ENCODE measurements at regions not wholly inside any gene's neighbourhood (a gene's known extent, or its start where the extent isn't known, plus 50 kb on each side); places are given as distances from the start of the nearest gene placed in this dataset.

DNA sequence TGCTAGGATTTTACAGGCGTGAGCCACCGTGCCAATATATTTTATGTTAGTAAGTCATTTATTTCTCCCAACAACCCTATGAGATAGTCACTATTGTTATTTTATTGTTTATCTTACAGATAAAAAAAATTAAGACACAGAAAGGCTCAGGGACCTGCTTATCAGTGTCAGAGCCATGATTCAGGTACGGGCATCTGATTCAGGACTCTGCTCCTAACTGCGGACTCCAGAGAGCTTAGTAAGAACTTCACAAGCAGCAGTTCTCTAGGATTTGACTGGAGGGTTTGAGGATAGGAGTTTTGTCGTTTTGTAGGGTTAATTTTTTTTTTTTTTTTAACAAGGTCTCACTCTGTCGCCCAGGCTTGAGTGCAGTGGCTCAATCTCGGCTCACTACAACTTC lies 174.2 kb downstream of the BCL11A start:
- no peak for TF ChIP-seq GABPA (IDR thresholded peaks at IDR 0.05; ENCODE audit: borderline replicate concordance, insufficient read depth, low read length)
- no peak for TF ChIP-seq RBBP5 (IDR thresholded peaks at IDR 0.05; ENCODE audit: borderline replicate concordance, low read depth, low read length)
- TF ChIP-seq, protein P1, sequence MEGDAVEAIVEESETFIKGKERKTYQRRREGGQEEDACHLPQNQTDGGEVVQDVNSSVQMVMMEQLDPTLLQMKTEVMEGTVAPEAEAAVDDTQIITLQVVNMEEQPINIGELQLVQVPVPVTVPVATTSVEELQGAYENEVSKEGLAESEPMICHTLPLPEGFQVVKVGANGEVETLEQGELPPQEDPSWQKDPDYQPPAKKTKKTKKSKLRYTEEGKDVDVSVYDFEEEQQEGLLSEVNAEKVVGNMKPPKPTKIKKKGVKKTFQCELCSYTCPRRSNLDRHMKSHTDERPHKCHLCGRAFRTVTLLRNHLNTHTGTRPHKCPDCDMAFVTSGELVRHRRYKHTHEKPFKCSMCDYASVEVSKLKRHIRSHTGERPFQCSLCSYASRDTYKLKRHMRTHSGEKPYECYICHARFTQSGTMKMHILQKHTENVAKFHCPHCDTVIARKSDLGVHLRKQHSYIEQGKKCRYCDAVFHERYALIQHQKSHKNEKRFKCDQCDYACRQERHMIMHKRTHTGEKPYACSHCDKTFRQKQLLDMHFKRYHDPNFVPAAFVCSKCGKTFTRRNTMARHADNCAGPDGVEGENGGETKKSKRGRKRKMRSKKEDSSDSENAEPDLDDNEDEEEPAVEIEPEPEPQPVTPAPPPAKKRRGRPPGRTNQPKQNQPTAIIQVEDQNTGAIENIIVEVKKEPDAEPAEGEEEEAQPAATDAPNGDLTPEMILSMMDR (IDR thresholded peaks at IDR 0.05; ENCODE audit: control extremely low read depth in 1 of 3, insufficient read depth in 1 of 3, low read depth in 1 of 3, low read length in 3 of 3), result no peak
- TF ChIP-seq CHD2 (IDR thresholded peaks at IDR 0.05; ENCODE audit: low read length), result no peak
- no peak for TF ChIP-seq POLR2A (IDR thresholded peaks at IDR 0.05; ENCODE audit: control extremely low read depth in 1 of 2, low read depth in 2 of 2, low read length in 2 of 2)
- no peak for TF ChIP-seq TCF12 (IDR thresholded peaks at IDR 0.05; ENCODE audit: low read depth, low read length)
- TF ChIP-seq, protein P2, sequence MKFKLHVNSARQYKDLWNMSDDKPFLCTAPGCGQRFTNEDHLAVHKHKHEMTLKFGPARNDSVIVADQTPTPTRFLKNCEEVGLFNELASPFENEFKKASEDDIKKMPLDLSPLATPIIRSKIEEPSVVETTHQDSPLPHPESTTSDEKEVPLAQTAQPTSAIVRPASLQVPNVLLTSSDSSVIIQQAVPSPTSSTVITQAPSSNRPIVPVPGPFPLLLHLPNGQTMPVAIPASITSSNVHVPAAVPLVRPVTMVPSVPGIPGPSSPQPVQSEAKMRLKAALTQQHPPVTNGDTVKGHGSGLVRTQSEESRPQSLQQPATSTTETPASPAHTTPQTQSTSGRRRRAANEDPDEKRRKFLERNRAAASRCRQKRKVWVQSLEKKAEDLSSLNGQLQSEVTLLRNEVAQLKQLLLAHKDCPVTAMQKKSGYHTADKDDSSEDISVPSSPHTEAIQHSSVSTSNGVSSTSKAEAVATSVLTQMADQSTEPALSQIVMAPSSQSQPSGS (IDR thresholded peaks at IDR 0.05; ENCODE audit: low read length), result no peak
- TF ChIP-seq CREB1 (IDR thresholded peaks at IDR 0.05), result no peak
- TF ChIP-seq BCL11A (IDR thresholded peaks at IDR 0.05; ENCODE audit: low read depth in 2 of 2, low read length in 2 of 2), result no peak
- TF ChIP-seq TBP (IDR thresholded peaks at IDR 0.05; ENCODE audit: low read depth, low read length), result no peak
- no peak for TF ChIP-seq EP300 (IDR thresholded peaks at IDR 0.05; ENCODE audit: borderline replicate concordance in 1 of 2, low read depth in 2 of 2, low read length in 2 of 2)
- TF ChIP-seq EZH2 (IDR thresholded peaks at IDR 0.05; ENCODE audit: low read depth, low read length, severe bottlenecking), result no peak
- no peak for TF ChIP-seq ZNF274 (IDR thresholded peaks at IDR 0.05; ENCODE audit: borderline replicate concordance, extremely low read depth, low read length)
